Pulmonary artery endothelial cell (primary cell): ENCODE measurements at regions not wholly inside any gene's neighbourhood (a gene's known extent, or its start where the extent isn't known, plus 50 kb on each side); places are given as distances from the start of the nearest gene placed in this dataset.
"Not testable (repeated sequence)": the region's sequence is repeated elsewhere in the genome, so short reads cannot be mapped to it uniquely, and the experiment has no call there.

Source experiments
- DNase-seq: peaks from one replicate; pipeline ENCODE4 v3.0.0-alpha.2; 2011; ENCODE audit warnings: low read depth, low spot score

GRCh38 chr6:81625216-81625615 is 127.3 kb downstream of the TENT5A start:
- no peak for DNase-seq

- DNase-seq: no peak
Measured at GRCh38 chr6:81624453-81624852, 128.0 kb downstream of the TENT5A start.

GRCh38 chr6:81623106-81623759 is 129.2 kb downstream of the TENT5A start:
- no peak for DNase-seq

GRCh38 chr6:81621816-81622395 is 130.6 kb downstream of the TENT5A start:
- DNase-seq: no peak

- DNase-seq: peak; percentile 45
Measured at GRCh38 chr6:81614292-81614691, 138.2 kb downstream of the TENT5A start.

- DNase-seq: peak; percentile 19
Measured at GRCh38 chr6:81613606-81614005, 138.9 kb downstream of the TENT5A start.

- DNase-seq: no peak
Measured at GRCh38 chr6:81612136-81612535, 140.3 kb downstream of the TENT5A start.

GRCh38 chr6:81609736-81610135 is 142.7 kb downstream of the TENT5A start:
- no peak for DNase-seq

- DNase-seq: no peak
Measured at GRCh38 chr6:81608776-81609175, 143.7 kb downstream of the TENT5A start.

- no peak for DNase-seq
Measured at GRCh38 chr6:81606965-81607381, 145.5 kb downstream of the TENT5A start.

GRCh38 chr6:81605526-81605925 is 147.0 kb downstream of the TENT5A start:
- DNase-seq: no peak

- DNase-seq: no peak
Measured at GRCh38 chr6:81601918-81602317, 150.6 kb downstream of the TENT5A start.

GRCh38 chr6:81600488-81600887 is 152.0 kb downstream of the TENT5A start:
- not testable (repeated sequence) for DNase-seq

GRCh38 chr6:81594501-81594900 is 158.0 kb downstream of the TENT5A start:
- no peak for DNase-seq

GRCh38 chr6:81590314-81590691 is 162.2 kb downstream of the TENT5A start:
- no peak for DNase-seq

GRCh38 chr6:81589465-81590313 is 162.8 kb downstream of the TENT5A start:
- DNase-seq: no peak

- not testable (repeated sequence) for DNase-seq
Measured at GRCh38 chr6:81585686-81586085, 166.8 kb downstream of the TENT5A start.

GRCh38 chr6:81584156-81584555 is 168.3 kb downstream of the TENT5A start:
- not testable (repeated sequence) for DNase-seq

GRCh38 chr6:81575442-81575841 is 177.0 kb downstream of the TENT5A start:
- DNase-seq: no peak

GRCh38 chr6:81572020-81572419 is 180.5 kb downstream of the TENT5A start:
- DNase-seq: no peak

- no peak for DNase-seq
Measured at GRCh38 chr6:81570681-81571080, 181.8 kb downstream of the TENT5A start.

GRCh38 chr6:81568973-81569372 is 183.5 kb downstream of the TENT5A start:
- DNase-seq: no peak
